ENCODE measurements at regions not wholly inside any gene's neighbourhood (a gene's known extent, or its start where the extent isn't known, plus 50 kb on each side); places are given as distances from the start of the nearest gene placed in this dataset.
A peak's percentile ranks its signal among the peaks of the same experiment; 100 is the strongest.
"Not testable (repeated sequence)": the region's sequence is repeated elsewhere in the genome, so short reads cannot be mapped to it uniquely, and the experiment has no call there.

- not testable (repeated sequence) for DNase-seq (ENCODE audit: low read depth); H3K4me3 ChIP-seq (ENCODE audit: low read depth, low read length)
These were observed 251.6 kb downstream of the SPATA31A6 start for GRCh38 chr9:42434844-42435714.

GRCh38 chr9:42435715-42436342 is 252.4 kb downstream of the SPATA31A6 start:
- DNase-seq (ENCODE audit: low read depth); H3K4me3 ChIP-seq (ENCODE audit: low read depth, low read length): not testable (repeated sequence)

GRCh38 chr9:42437057-42437759 is 253.7 kb downstream of the SPATA31A6 start:
- DNase-seq (ENCODE audit: low read depth); H3K4me3 ChIP-seq (ENCODE audit: low read depth, low read length): not testable (repeated sequence)

GRCh38 chr9:42442680-42443079 is 259.2 kb downstream of the SPATA31A6 start:
- not testable (repeated sequence) for DNase-seq (ENCODE audit: low read depth); H3K4me3 ChIP-seq (ENCODE audit: low read depth, low read length)

- not testable (repeated sequence) for H3K4me3 ChIP-seq (ENCODE audit: low read depth, low read length); DNase-seq (ENCODE audit: low read depth)
These were observed 260.0 kb downstream of the SPATA31A6 start for GRCh38 chr9:42443414-42443813.

GRCh38 chr9:42461436-42461835 is 278.0 kb downstream of the SPATA31A6 start:
- not testable (repeated sequence) for DNase-seq (ENCODE audit: low read depth); H3K4me3 ChIP-seq (ENCODE audit: low read depth, low read length)

- H3K4me3 ChIP-seq (ENCODE audit: low read depth, low read length); DNase-seq (ENCODE audit: low read depth): not testable (repeated sequence)
These were observed 278.4 kb downstream of the SPATA31A6 start for GRCh38 chr9:42461863-42462262.

GRCh38 chr9:42463981-42464380 is 280.5 kb downstream of the SPATA31A6 start:
- DNase-seq (ENCODE audit: low read depth) = peak; percentile 39
- not testable (repeated sequence) for H3K4me3 ChIP-seq (ENCODE audit: low read depth, low read length)

GRCh38 chr9:42470577-42470976 is 287.1 kb downstream of the SPATA31A6 start:
- peak; percentile 53 for DNase-seq (ENCODE audit: low read depth)
- H3K4me3 ChIP-seq (ENCODE audit: low read depth, low read length) = not testable (repeated sequence)
- TF ChIP-seq CTCF (conservative IDR thresholded peaks at IDR 0.05; ENCODE audit: low read depth, low read length) = peak; percentile 67

- not testable (repeated sequence) for H3K4me3 ChIP-seq (ENCODE audit: low read depth, low read length); DNase-seq (ENCODE audit: low read depth)
These were observed 307.5 kb downstream of the SPATA31A6 start for GRCh38 chr9:42490989-42491388.

- H3K4me3 ChIP-seq (ENCODE audit: low read depth, low read length); DNase-seq (ENCODE audit: low read depth): not testable (repeated sequence)
These were observed 319.3 kb downstream of the SPATA31A6 start for GRCh38 chr9:42502620-42503264.

GRCh38 chr9:42508111-42508510 is 324.7 kb downstream of the SPATA31A6 start:
- not testable (repeated sequence) for DNase-seq (ENCODE audit: low read depth); H3K4me3 ChIP-seq (ENCODE audit: low read depth, low read length)

GRCh38 chr9:42513535-42513934 is 330.1 kb downstream of the SPATA31A6 start:
- DNase-seq (ENCODE audit: low read depth); H3K4me3 ChIP-seq (ENCODE audit: low read depth, low read length): not testable (repeated sequence)

GRCh38 chr9:42534325-42534983 is 351.0 kb downstream of the SPATA31A6 start:
- not testable (repeated sequence) for DNase-seq (ENCODE audit: low read depth)

More at GRCh38 chr9:42534325-42534983, 351.0 kb downstream of the SPATA31A6 start:
- H3K4me3 ChIP-seq (ENCODE audit: low read depth, low read length) = not testable (repeated sequence)

Measured in choroid plexus epithelial cell (primary cell).